ENCODE measurements at regions not wholly inside any gene's neighbourhood (a gene's known extent, or its start where the extent isn't known, plus 50 kb on each side); places are given as distances from the start of the nearest gene placed in this dataset.

GRCh38 chr2:176710657-176711186 lies 441.5 kb downstream of the MTX2 start:
- no peak for DNase-seq (ENCODE audit: low read depth)

GRCh38 chr2:176725873-176726645 lies 456.8 kb downstream of the MTX2 start:
- no peak for DNase-seq (ENCODE audit: low read depth)

- DNase-seq (ENCODE audit: low read depth): no peak
Observed at GRCh38 chr2:176727696-176728095, 458.5 kb downstream of the MTX2 start.

GRCh38 chr2:176729706-176730569 lies 460.7 kb downstream of the MTX2 start:
- DNase-seq (ENCODE audit: low read depth): peak; percentile 10

- no peak for DNase-seq (ENCODE audit: low read depth)
Observed at GRCh38 chr2:176732780-176733179, 463.5 kb downstream of the MTX2 start.

GRCh38 chr2:176733698-176734430 lies 464.6 kb downstream of the MTX2 start:
- DNase-seq (ENCODE audit: low read depth): no peak

GRCh38 chr2:176734868-176735267 lies 465.6 kb downstream of the MTX2 start:
- no peak for DNase-seq (ENCODE audit: low read depth)

- no peak for DNase-seq (ENCODE audit: low read depth)
Observed at GRCh38 chr2:176742271-176742670, 470.3 kb upstream of the HNRNPA3 start.

GRCh38 chr2:176743671-176744070 lies 468.9 kb upstream of the HNRNPA3 start:
- no peak for DNase-seq (ENCODE audit: low read depth)

GRCh38 chr2:176744146-176744545 lies 468.4 kb upstream of the HNRNPA3 start:
- DNase-seq (ENCODE audit: low read depth): no peak

GRCh38 chr2:176745543-176746200 lies 466.9 kb upstream of the HNRNPA3 start:
- no peak for DNase-seq (ENCODE audit: low read depth)

- no peak for DNase-seq (ENCODE audit: low read depth)
Observed at GRCh38 chr2:176746411-176746810, 466.2 kb upstream of the HNRNPA3 start.

- no peak for DNase-seq (ENCODE audit: low read depth)
Observed at GRCh38 chr2:176747506-176747905, 465.1 kb upstream of the HNRNPA3 start.

- no peak for DNase-seq (ENCODE audit: low read depth)
Observed at GRCh38 chr2:176747928-176748327, 464.7 kb upstream of the HNRNPA3 start.

GRCh38 chr2:176748662-176749061 lies 463.9 kb upstream of the HNRNPA3 start:
- no peak for DNase-seq (ENCODE audit: low read depth)

GRCh38 chr2:176751314-176752227 lies 461.0 kb upstream of the HNRNPA3 start:
- DNase-seq (ENCODE audit: low read depth): no peak

- no peak for DNase-seq (ENCODE audit: low read depth)
Observed at GRCh38 chr2:176752295-176752694, 460.3 kb upstream of the HNRNPA3 start.

GRCh38 chr2:176753205-176753604 lies 459.4 kb upstream of the HNRNPA3 start:
- DNase-seq (ENCODE audit: low read depth): no peak

- no peak for DNase-seq (ENCODE audit: low read depth)
Observed at GRCh38 chr2:176753752-176754474, 458.7 kb upstream of the HNRNPA3 start.
